ENCODE measurements at regions not wholly inside any gene's neighbourhood (a gene's known extent, or its start where the extent isn't known, plus 50 kb on each side); places are given as distances from the start of the nearest gene placed in this dataset.

DNA sequence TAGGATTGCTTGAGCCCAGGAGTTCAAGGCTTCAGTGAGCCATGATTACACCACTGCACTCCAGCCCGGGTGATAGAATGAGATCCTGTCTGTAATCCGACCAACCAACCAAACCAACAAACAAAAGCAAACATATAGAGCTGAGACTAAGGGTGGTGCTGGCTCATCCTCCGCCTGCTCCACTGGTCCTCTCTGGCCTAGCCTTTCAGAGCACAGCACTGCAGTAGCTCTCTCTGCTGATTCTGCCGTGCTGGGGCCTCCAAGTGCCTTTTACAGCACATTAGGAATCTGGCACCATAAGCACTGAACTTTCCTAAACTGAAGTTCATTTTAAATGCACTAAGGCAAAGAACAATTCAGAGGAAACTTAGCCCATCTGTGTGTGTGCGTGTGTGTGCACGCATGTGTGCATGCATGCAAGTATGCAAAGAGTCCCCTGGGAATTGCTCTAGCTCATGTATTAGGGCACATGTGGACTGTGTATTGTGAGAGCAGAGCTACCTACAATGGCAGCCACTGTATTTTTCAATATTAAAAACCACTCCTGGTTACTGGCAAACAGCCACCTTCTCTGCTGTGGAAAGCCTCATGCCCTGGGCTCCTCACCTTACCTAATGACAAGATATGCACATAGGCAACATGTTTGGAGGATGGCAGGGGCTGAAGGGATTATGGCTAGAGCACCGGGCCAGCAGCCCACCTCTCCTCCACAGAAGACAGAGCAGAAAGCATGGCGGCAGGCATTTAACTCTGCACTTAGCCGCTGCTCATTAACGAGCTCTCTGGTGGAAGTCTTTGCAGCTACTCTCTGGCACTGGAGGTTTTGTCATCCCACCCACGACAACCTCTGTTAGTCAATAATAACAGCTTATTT lies 223.1 kb upstream of the TSHZ3 start:
- TF ChIP-seq, protein P1, sequence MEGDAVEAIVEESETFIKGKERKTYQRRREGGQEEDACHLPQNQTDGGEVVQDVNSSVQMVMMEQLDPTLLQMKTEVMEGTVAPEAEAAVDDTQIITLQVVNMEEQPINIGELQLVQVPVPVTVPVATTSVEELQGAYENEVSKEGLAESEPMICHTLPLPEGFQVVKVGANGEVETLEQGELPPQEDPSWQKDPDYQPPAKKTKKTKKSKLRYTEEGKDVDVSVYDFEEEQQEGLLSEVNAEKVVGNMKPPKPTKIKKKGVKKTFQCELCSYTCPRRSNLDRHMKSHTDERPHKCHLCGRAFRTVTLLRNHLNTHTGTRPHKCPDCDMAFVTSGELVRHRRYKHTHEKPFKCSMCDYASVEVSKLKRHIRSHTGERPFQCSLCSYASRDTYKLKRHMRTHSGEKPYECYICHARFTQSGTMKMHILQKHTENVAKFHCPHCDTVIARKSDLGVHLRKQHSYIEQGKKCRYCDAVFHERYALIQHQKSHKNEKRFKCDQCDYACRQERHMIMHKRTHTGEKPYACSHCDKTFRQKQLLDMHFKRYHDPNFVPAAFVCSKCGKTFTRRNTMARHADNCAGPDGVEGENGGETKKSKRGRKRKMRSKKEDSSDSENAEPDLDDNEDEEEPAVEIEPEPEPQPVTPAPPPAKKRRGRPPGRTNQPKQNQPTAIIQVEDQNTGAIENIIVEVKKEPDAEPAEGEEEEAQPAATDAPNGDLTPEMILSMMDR (IDR thresholded peaks at IDR 0.05; ENCODE audit: low read depth, low read length), result no peak
- no peak for TF ChIP-seq EZH2phosphoT487 (IDR thresholded peaks at IDR 0.05; ENCODE audit: low read depth)

All from OCI-LY3 (cell line).